Esophagus muscularis mucosa (tissue), 4 donors: ENCODE measurements at regions not wholly inside any gene's neighbourhood (a gene's known extent, or its start where the extent isn't known, plus 50 kb on each side); places are given as distances from the start of the nearest gene placed in this dataset.
"Not testable (repeated sequence)": the region's sequence is repeated elsewhere in the genome, so short reads cannot be mapped to it uniquely, and the experiment has no call there.

ENCODE experiments used
- EP300 ChIP-seq: sonication (generic); formaldehyde crosslinking; IDR thresholded peaks from one replicate; pipeline ENCODE4 v1.6.1; 2017; ENCODE audit warnings: antibody characterized with exemption
- POLR2A ChIP-seq: fragments of 450-650 bp; IDR thresholded peaks from one replicate; pipeline ENCODE4 v1.6.1; 2017; ENCODE audit warnings: antibody characterized with exemption, moderate library complexity, mild to moderate bottlenecking, low read depth
- POLR2AphosphoS5 ChIP-seq, 2 donors: sonication (generic); formaldehyde crosslinking; IDR thresholded peaks; one replicate each; pipeline ENCODE4 v1.6.1; 2017; ENCODE audit warnings: antibody characterized with exemption in 2 of 2
- TF ChIP-seq, protein P1 (sequence below), 3 experiments: fragments of 200-600 bp in 2 of 3; fragments of 450-650 bp in 1 of 3; sonication (generic) in 2 of 3; IDR thresholded peaks; one replicate each; pipeline ENCODE4 v1.5.1; 2017 to 2019; ENCODE audit warnings: antibody characterized with exemption in 3 of 3, mild to moderate bottlenecking in 2 of 3, moderate library complexity in 1 of 3

DNA sequence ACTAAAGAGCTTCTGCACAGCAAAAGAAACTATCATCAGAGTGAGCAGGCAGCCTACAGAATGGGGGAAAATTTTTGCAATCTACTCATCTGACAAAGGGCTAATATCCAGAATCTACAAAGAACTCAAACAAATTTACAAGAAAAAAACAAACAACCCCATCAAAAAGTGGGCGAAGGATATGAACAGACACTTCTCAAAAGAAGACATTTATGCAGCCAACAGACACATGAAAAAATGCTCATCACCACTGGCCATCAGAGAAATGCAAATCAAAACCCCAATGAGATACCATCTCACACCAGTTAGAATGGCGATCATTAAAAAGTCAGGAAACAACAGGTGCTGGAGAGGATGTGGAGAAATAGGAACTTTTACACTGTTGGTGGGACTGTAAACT is 372.8 kb upstream of the CCL2 start:
- not testable (repeated sequence) for TF ChIP-seq POLR2A; POLR2AphosphoS5 (IDR thresholded peaks at IDR 0.05); EP300
- TF ChIP-seq, protein P1, sequence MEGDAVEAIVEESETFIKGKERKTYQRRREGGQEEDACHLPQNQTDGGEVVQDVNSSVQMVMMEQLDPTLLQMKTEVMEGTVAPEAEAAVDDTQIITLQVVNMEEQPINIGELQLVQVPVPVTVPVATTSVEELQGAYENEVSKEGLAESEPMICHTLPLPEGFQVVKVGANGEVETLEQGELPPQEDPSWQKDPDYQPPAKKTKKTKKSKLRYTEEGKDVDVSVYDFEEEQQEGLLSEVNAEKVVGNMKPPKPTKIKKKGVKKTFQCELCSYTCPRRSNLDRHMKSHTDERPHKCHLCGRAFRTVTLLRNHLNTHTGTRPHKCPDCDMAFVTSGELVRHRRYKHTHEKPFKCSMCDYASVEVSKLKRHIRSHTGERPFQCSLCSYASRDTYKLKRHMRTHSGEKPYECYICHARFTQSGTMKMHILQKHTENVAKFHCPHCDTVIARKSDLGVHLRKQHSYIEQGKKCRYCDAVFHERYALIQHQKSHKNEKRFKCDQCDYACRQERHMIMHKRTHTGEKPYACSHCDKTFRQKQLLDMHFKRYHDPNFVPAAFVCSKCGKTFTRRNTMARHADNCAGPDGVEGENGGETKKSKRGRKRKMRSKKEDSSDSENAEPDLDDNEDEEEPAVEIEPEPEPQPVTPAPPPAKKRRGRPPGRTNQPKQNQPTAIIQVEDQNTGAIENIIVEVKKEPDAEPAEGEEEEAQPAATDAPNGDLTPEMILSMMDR (IDR thresholded peaks at IDR 0.05): not testable (repeated sequence)
